ENCODE measurements at regions not wholly inside any gene's neighbourhood (a gene's known extent, or its start where the extent isn't known, plus 50 kb on each side); places are given as distances from the start of the nearest gene placed in this dataset.

GRCh38 chr12:45674181-45674977 lies 55.1 kb upstream of the ARID2 start:
- TF ChIP-seq CTCF (IDR thresholded peaks at IDR 0.05; ENCODE audit: low read length), result no peak
- no peak for TF ChIP-seq EZH2 (optimal IDR thresholded peaks at IDR 0.05; ENCODE audit: low read depth, low read length)
- TF ChIP-seq EZH2phosphoT487 (IDR thresholded peaks at IDR 0.05; ENCODE audit: low read length), result no peak
- no peaks in the 10 kb centered on the region for H3K36me3 ChIP-seq (replicated peaks; ENCODE audit: insufficient read depth, low read length)
- H3K79me2 ChIP-seq (ENCODE audit: low read length), result no peaks in the 10 kb centered on the region
- H3K9me2 ChIP-seq (replicated peaks; ENCODE audit: insufficient read depth, low read length), result no peaks in the 10 kb centered on the region
- H3K27ac ChIP-seq (ENCODE audit: low read length), result no peak overlapping the region
- no peak overlapping the region for H3K4me3 ChIP-seq (ENCODE audit: low read length)
- H3K9me3 ChIP-seq (replicated peaks; ENCODE audit: insufficient read depth, low read length), result no peaks in the 10 kb centered on the region
- no peaks in the 10 kb centered on the region for H4K20me1 ChIP-seq (ENCODE audit: insufficient read depth, low read length)
- no peak overlapping the region for H3K4me2 ChIP-seq (ENCODE audit: low read depth, low read length)
- H3F3A ChIP-seq (ENCODE audit: insufficient read depth, low read length), result peaks cover 12% of the 10 kb centered on the region
- H3K4me1 ChIP-seq (ENCODE audit: low read length), result peaks cover 16% of the 10 kb centered on the region
- no peak for DNase-seq
- no peak overlapping the region for H3K9ac ChIP-seq (ENCODE audit: low read length)
- H3K27me3 ChIP-seq (replicated peaks; ENCODE audit: insufficient read depth, low read length), result peaks cover 14% of the 10 kb centered on the region
- H2AFZ ChIP-seq (ENCODE audit: low read length), result no peak overlapping the region

- Histone ChIP-seq H3K9ac (ENCODE audit: low read length) (no peak overlapping the region), H3K27me3 (replicated peaks; ENCODE audit: insufficient read depth, low read length) (peaks cover 14% of the 10 kb centered on the region), H3K9me2 (replicated peaks; ENCODE audit: insufficient read depth, low read length) (no peaks in the 10 kb centered on the region), H4K20me1 (ENCODE audit: insufficient read depth, low read length) (no peaks in the 10 kb centered on the region), H3K4me2 (ENCODE audit: low read depth, low read length) (no peak overlapping the region), H3K36me3 (replicated peaks; ENCODE audit: insufficient read depth, low read length) (no peaks in the 10 kb centered on the region), H3F3A (ENCODE audit: insufficient read depth, low read length) (peaks cover under 1% of the 10 kb centered on the region; the same call in 1 of the 2 replicates), H3K27ac (ENCODE audit: low read length) (no peak overlapping the region), H3K79me2 (ENCODE audit: low read length) (no peaks in the 10 kb centered on the region), H3K9me3 (replicated peaks; ENCODE audit: insufficient read depth, low read length) (no peaks in the 10 kb centered on the region), H2AFZ (ENCODE audit: low read length) (no peak overlapping the region), H3K4me1 (ENCODE audit: low read length) (peaks cover 7% of the 10 kb centered on the region), H3K4me3 (ENCODE audit: low read length) (no peak overlapping the region)
- DNase-seq, result no peak
- TF ChIP-seq EZH2phosphoT487 (IDR thresholded peaks at IDR 0.05; ENCODE audit: low read length), result no peak
- no peak for TF ChIP-seq EZH2 (optimal IDR thresholded peaks at IDR 0.05; ENCODE audit: low read depth, low read length)
- TF ChIP-seq CTCF (IDR thresholded peaks at IDR 0.05; ENCODE audit: low read length), result no peak
Observed at GRCh38 chr12:45675534-45675933, 54.0 kb upstream of the ARID2 start.

All from MM.1S (cell line).